HG02763 (cell line): ENCODE measurements at regions not wholly inside any gene's neighbourhood (a gene's known extent, or its start where the extent isn't known, plus 50 kb on each side); places are given as distances from the start of the nearest gene placed in this dataset.
"Not testable (repeated sequence)": the region's sequence is repeated elsewhere in the genome, so short reads cannot be mapped to it uniquely, and the experiment has no call there.

Experiments
- ATAC-seq: cut with Tn5 transposase; IDR thresholded peaks from one replicate; pipeline ENCODE4 v1.9.1; 2021; ENCODE audit warnings: mild to moderate bottlenecking, moderate library complexity; ENCODE audit not compliant: unreplicated experiment

GRCh38 chr3:5348229-5348902, 160.9 kb downstream of the EDEM1 start:
- no peak for ATAC-seq

DNA sequence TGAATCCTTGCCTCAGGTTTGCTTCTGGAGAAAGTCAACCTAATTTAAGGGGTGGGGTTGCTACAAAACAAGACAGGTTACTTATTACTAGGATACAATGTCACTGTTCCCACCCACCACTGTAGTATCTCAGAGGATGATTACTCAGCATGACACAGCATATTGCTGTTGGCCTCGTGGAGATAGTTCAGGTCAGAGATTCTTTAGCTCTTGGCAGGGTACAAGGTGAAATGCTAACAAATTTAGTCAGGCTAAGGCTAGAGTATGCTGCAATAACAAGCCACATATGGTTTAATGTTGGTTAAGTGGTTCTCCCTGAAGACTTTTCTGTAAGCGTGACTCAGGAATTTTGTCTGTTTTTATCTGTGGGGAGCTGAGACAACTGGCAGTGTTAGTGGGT, 161.8 kb downstream of the EDEM1 start:
- ATAC-seq: no peak

DNA sequence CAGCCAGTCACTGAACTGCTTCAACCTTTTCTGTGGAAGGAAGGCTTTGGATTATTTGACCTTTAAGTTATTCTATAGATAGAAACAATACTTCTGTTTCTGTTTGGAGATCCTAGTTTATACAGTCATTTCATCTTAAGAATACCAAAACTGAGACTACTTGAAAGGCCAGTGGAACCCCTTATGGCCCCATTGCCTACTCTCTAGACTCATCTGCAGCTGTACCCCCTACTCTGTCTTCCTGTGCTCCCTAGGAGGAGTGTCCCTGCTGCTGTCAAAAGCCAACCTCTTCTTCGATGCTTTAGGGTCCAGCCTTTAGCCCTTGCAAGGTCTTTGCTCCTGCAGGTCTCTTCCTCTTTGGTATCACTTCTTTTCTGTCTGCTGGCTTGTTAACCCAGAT, 169.6 kb downstream of the EDEM1 start:
- ATAC-seq: no peak

DNA sequence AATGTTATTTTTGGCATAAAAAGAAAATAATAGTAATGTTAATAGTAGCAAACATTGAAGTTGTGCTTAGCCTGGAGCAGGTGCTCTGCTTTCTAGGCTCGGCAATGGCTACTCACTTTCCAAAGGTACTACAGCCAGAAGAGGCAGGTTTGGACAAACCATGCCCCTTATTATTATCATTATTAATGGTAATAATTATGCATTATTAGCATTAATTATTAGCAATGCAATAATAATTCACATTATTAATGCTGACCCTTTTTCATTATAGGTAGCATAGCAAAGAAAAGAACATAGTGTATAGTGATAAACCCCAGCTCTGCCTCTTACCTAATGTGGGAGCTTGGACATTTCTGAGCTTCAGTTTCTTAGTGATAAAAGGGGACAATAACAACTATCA, 171.4 kb downstream of the EDEM1 start:
- no peak for ATAC-seq

DNA sequence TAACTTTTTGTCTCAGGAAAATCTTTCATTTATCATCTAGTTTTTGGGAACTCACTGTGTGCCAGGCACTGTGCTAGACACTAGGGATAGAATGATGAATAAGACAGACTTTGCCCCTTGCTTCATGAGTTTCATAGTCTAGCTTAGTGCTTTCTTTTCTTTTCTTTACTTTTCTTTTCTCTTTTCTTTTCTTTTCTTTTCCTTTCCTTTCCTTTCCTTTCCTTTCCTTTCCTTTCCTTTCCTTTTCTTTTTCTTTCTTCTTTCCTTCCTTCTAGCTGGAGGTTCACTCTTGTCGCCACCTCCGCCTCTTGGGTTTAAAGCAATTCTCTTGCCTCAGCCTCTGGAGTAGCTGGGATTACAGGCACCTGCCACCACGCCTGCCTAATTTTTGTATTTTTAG, 172.9 kb downstream of the EDEM1 start:
- ATAC-seq: no peak

GRCh38 chr3:5366746-5367145, 179.2 kb downstream of the EDEM1 start:
- no peak for ATAC-seq

GRCh38 chr3:5371555-5371954, 184.0 kb downstream of the EDEM1 start:
- ATAC-seq: not testable (repeated sequence)

GRCh38 chr3:5376761-5377160, 189.3 kb downstream of the EDEM1 start:
- no peak for ATAC-seq

DNA sequence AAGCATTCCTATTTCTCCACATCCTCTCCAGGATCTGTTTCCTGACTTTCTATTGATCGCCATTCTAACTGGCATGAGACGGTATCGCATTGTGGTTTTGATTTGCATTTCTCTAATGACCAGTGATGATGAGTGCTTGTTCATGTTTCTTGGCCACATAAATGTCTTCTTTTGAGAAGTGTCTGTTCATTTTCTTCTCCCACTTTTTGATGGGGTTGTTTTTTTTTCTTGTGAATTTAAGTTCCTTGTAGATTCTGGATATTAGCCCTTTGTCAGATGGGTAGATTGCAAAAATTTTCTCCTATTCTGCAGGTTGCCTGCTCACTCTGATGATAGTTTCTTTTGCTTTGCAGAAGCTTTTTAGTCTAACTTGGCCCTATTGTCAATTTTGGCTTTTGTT, 191.8 kb downstream of the EDEM1 start:
- not testable (repeated sequence) for ATAC-seq

- not testable (repeated sequence) for ATAC-seq
Measured at GRCh38 chr3:5383486-5384263, 196.2 kb downstream of the EDEM1 start.

GRCh38 chr3:5384557-5385236, 197.2 kb downstream of the EDEM1 start:
- ATAC-seq: no peak

GRCh38 chr3:5388091-5388490, 200.6 kb downstream of the EDEM1 start:
- no peak for ATAC-seq

GRCh38 chr3:5389057-5389456, 201.6 kb downstream of the EDEM1 start:
- ATAC-seq: no peak

DNA sequence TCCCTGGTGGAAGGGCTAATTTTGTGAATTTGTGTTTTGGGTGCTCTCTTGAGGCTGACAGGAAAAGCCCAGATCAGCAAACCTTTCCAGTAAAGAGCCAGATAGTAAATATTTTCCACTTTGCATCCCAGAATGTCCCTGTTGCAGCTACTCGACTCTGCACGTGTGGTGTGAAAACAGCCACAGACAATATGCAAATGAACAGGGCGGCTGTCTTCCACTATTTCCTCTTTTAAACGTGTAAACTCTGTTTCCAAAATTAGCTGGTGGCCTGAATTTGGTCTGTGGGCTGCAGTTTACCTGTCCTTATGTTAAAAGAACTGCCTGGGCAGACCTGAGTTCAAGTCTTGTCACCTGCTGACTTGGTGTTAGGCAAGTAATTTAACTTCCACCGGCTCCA, 202.7 kb downstream of the EDEM1 start:
- ATAC-seq: peak; percentile 66

- no peak for ATAC-seq
Measured at GRCh38 chr3:5390936-5391625, 203.6 kb downstream of the EDEM1 start.

GRCh38 chr3:5401002-5401401, 213.5 kb downstream of the EDEM1 start:
- no peak for ATAC-seq

DNA sequence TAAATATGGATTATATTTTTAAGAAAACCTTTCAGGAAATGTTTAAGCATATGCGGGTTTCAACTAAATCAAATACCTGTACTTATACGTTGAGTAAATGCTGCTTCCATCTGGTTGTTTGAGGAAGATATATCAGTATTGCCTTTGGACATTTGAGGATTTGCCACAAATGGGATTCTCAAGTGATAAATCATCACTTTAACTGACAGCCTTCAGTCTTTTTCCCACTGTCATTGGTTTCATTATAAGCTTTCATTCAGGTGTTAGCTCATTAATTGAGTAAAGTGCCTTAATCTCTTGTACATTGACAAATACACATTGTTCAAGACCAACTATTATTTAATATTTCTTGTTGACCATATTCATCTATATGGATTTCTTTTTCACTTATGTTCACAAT, 217.2 kb downstream of the EDEM1 start:
- no peak for ATAC-seq

DNA sequence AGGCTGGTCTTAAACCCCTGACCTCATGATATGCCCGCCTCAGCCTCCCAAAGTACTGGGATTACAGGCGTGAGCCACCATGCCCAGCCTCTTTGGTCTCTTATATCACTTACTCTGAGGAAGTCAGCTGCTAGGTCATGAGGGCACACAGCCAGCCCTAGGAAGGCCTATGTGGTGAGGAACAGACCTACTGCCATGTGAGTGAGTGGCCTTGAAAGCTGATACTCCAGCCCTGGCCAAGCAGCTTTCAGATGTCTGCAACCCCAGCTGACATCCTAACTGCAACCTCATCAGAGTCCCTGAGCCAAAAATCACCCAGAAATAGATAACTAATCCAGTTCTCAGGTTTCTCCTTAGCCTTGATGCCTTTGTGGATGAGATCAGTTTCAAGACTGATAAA, 224.3 kb downstream of the EDEM1 start:
- ATAC-seq: no peak

GRCh38 chr3:5423076-5423475, 235.6 kb downstream of the EDEM1 start:
- no peak for ATAC-seq

GRCh38 chr3:5423523-5423922, 236.0 kb downstream of the EDEM1 start:
- no peak for ATAC-seq

- ATAC-seq: no peak
Measured at GRCh38 chr3:5425371-5425770, 237.9 kb downstream of the EDEM1 start.
